Sigmoid colon (tissue), 6 donors: ENCODE measurements at regions not wholly inside any gene's neighbourhood (a gene's known extent, or its start where the extent isn't known, plus 50 kb on each side); places are given as distances from the start of the nearest gene placed in this dataset.

Experiments used
- DNase-seq: peaks from one replicate; pipeline ENCODE4 v3.0.0-alpha.2; 2019
- H3K27ac ChIP-seq, 4 donors: fragments of 200-600 bp; sonication (generic); one replicate each; pipeline ENCODE4 v1.5.1; 2016 to 2019; ENCODE audit warnings: mild to moderate bottlenecking in 1 of 4
- H3K27me3 ChIP-seq, 3 donors: fragments of 200-600 bp; sonication (generic); one replicate each; pipeline ENCODE4 v1.5.1; 2019; ENCODE audit warnings: mild to moderate bottlenecking in 1 of 3
- H3K36me3 ChIP-seq, 4 donors: fragments of 200-600 bp; sonication (generic); one replicate each; pipeline ENCODE4 v1.5.1; 2016 to 2019
- H3K4me1 ChIP-seq, 4 donors: fragments of 200-600 bp; sonication (generic); one replicate each; pipeline ENCODE4 v1.5.1; 2017 to 2019
- H3K4me3 ChIP-seq, 4 donors: fragments of 200-600 bp; sonication (generic); one replicate each; pipeline ENCODE4 v1.5.1; 2017 to 2019; ENCODE audit warnings: mild to moderate bottlenecking in 2 of 4, moderate library complexity in 1 of 4
- H3K9me3 ChIP-seq, 4 donors: fragments of 200-600 bp in 3 of 4; sonication (generic) in 3 of 4; one replicate each; pipeline versions ENCODE4 v1.5.1 to v1.6.1; 2013 to 2019
- CTCF ChIP-seq, 4 experiments: fragments of 450-650 bp in 3 of 4; fragments of 200-600 bp in 1 of 4; IDR thresholded peaks; one replicate each; pipeline ENCODE4 v1.5.1; 2016 to 2019; ENCODE audit warnings: antibody characterized with exemption in 4 of 4, mild to moderate bottlenecking in 3 of 4, moderate library complexity in 2 of 4
- EP300 ChIP-seq, 4 donors: sonication (generic); formaldehyde crosslinking; IDR thresholded peaks; one replicate each; pipeline ENCODE4 v1.6.1; 2017; ENCODE audit warnings: antibody characterized with exemption in 4 of 4
- POLR2A ChIP-seq, 2 donors: fragments of 450-650 bp; IDR thresholded peaks; one replicate each; pipeline ENCODE4 v1.6.1; 2016; ENCODE audit warnings: antibody characterized with exemption in 2 of 2, mild to moderate bottlenecking in 2 of 2, moderate library complexity in 2 of 2
- POLR2AphosphoS5 ChIP-seq, 4 donors: sonication (generic); formaldehyde crosslinking; IDR thresholded peaks; one replicate each; pipeline ENCODE4 v1.6.1; 2017; ENCODE audit warnings: antibody characterized with exemption in 4 of 4
- WGBS, 2 donors: extraction: QIAGEN DNeasy Blood & Tissue Kit; methylation state at CpG; one replicate each; pipeline ENCODE4 v1.1.7; 2013; 5-methylcytosine and 5-hydroxymethylcytosine counted together
- intact Hi-C: fragments of 100-400 bp; cut with DNase I; formaldehyde crosslinking; loops from one replicate; pipeline ENCODE4 v1.15.1; 2023
- donor health status: healthy with polysubstance abuse.
- donor health status: healthy.

- no peaks in the 10 kb centered on the region for H3K27me3 ChIP-seq
- WGBS, 2 donors, result 68 to 75% methylated on average over 17 of the region's 17 CpGs
- no peak for TF ChIP-seq POLR2AphosphoS5 (IDR thresholded peaks at IDR 0.05)
- no peak for TF ChIP-seq CTCF (IDR thresholded peaks at IDR 0.05)
- TF ChIP-seq POLR2A (IDR thresholded peaks at IDR 0.05), result no peak
- no peak for TF ChIP-seq EP300 (IDR thresholded peaks at IDR 0.05)
Observed at GRCh38 chr10:130929422-130930325, 381.8 kb downstream of the TCERG1L start.

GRCh38 chr10:130930821-130931220 lies 380.7 kb downstream of the TCERG1L start:
- Histone ChIP-seq H3K27me3 (no peaks in the 10 kb centered on the region), H3K9me3 (no peaks in the 10 kb centered on the region), H3K4me1 (peaks cover 0 to 37% (median 10%) of the 10 kb centered on the region in 4 donors), H3K4me3 (no peak overlapping the region), H3K27ac (no peak overlapping the region), H3K36me3 (no peaks in the 10 kb centered on the region)
- intact Hi-C loops, result no loop called here
- DNase-seq, result no peak
- WGBS, 2 donors, result 63 to 64% methylated on average over 5 of the region's 5 CpGs
- TF ChIP-seq CTCF (IDR thresholded peaks at IDR 0.05) (no peak), POLR2A (IDR thresholded peaks at IDR 0.05) (no peak), EP300 (IDR thresholded peaks at IDR 0.05) (no peak), POLR2AphosphoS5 (IDR thresholded peaks at IDR 0.05) (no peak)

More at GRCh38 chr10:130929422-130930325, 381.8 kb downstream of the TCERG1L start:
- intact Hi-C loops, result no loop called here
- DNase-seq, result no peak
- Histone ChIP-seq H3K9me3 (no peaks in the 10 kb centered on the region), H3K27ac (no peak overlapping the region), H3K4me3 (no peak overlapping the region), H3K4me1 (peaks cover 0 to 30% (median 9%) of the 10 kb centered on the region in 4 donors), H3K36me3 (no peaks in the 10 kb centered on the region)

- Histone ChIP-seq H3K27me3 (no peaks in the 10 kb centered on the region), H3K4me3 (no peak overlapping the region), H3K9me3 (no peaks in the 10 kb centered on the region), H3K4me1 (peaks cover 0 to 42% (median 12%) of the 10 kb centered on the region in 4 donors), H3K36me3 (no peaks in the 10 kb centered on the region), H3K27ac (no peak overlapping the region)
- intact Hi-C loops, result no loop called here
- no peak for TF ChIP-seq POLR2AphosphoS5 (IDR thresholded peaks at IDR 0.05)
- TF ChIP-seq CTCF (IDR thresholded peaks at IDR 0.05), result no peak
- TF ChIP-seq POLR2A (IDR thresholded peaks at IDR 0.05), result no peak
- no peak for TF ChIP-seq EP300 (IDR thresholded peaks at IDR 0.05)
- no peak for DNase-seq
- 77 to 82% methylated on average over 7 of the region's 7 CpGs for WGBS, 2 donors
Observed at GRCh38 chr10:130931256-130931655, 380.3 kb downstream of the TCERG1L start.

GRCh38 chr10:130932326-130933007 lies 379.1 kb downstream of the TCERG1L start:
- H3K4me3 ChIP-seq, result no peak overlapping the region
- H3K4me1 ChIP-seq, result peaks cover 0 to 50% (median 16%) of the 10 kb centered on the region in 4 donors
- H3K27me3 ChIP-seq, result no peaks in the 10 kb centered on the region
- H3K36me3 ChIP-seq, result no peaks in the 10 kb centered on the region
- DNase-seq, result no peak
- no peak for TF ChIP-seq POLR2A (IDR thresholded peaks at IDR 0.05)
- no peak for TF ChIP-seq CTCF (IDR thresholded peaks at IDR 0.05)
- no peak for TF ChIP-seq EP300 (IDR thresholded peaks at IDR 0.05)
- no peak for TF ChIP-seq POLR2AphosphoS5 (IDR thresholded peaks at IDR 0.05)
- WGBS, 2 donors, result 82 to 83% methylated on average over 15 of the region's 15 CpGs
- no peaks in the 10 kb centered on the region for H3K9me3 ChIP-seq
- intact Hi-C loops, result no loop called here
- H3K27ac ChIP-seq, result no peak overlapping the region
